ENCODE measurements at regions not wholly inside any gene's neighbourhood (a gene's known extent, or its start where the extent isn't known, plus 50 kb on each side); places are given as distances from the start of the nearest gene placed in this dataset.

DNA sequence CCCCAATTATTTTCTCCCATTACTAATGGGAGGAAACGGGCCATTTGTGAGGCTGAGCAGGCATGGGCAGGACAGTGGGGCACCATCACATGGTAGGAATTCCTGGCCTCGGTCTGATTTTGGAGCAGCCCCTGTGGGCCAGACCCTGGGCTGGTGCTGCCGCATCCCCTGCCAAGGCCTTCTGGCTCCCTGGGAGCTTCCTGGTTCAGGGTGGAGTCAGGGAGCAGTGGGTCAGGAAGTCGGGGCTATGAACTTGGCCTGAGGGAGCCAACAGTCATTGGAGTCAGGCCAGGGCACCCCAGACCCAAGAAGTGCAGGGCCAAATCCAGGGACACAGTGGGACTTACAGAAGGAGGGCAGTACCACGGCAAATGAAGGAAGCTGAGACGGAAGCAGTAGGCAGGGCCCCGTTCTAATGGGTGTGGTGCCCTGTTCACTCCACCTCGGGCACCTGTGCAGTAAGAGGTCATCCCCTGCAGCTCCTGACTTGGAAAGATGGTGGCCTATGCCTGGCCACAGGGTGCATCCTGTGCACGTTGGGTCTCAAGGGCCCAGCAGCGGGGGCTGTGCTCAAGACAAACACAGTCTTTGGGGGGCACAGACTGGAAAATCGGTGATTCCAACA, 328.1 kb downstream of the SMAD2 start:
- Histone ChIP-seq H3K4me1 (ENCODE audit: control insufficient read depth in 1 of 2, extremely low read depth in 1 of 2, insufficient read depth in 2 of 2, low read length in 2 of 2) (no peaks in the 10 kb centered on the region), H3K27ac (ENCODE audit: low read length) (no peak overlapping the region), H3K4me3 (ENCODE audit: control insufficient read depth in 1 of 2, extremely low read depth in 1 of 2, low read length in 1 of 2) (no peak overlapping the region), H3K27me3 (replicated peaks in 1 of 2; ENCODE audit: control insufficient read depth in 2 of 2, extremely low read depth in 1 of 2, insufficient read depth in 2 of 2, low read length in 1 of 2) (peaks cover 0 to 10% of the 10 kb centered on the region in 2 experiments), H3K36me3 (ENCODE audit: control insufficient read depth in 2 of 2, extremely low read depth in 1 of 2, insufficient read depth in 1 of 2, low read length in 1 of 2) (no peaks in the 10 kb centered on the region), H3K9me3 (no peaks in the 10 kb centered on the region)
- WGBS (ENCODE audit: insufficient coverage): 79% methylated on average over 11 of the region's 11 CpGs
- H3K36me3 Mint-ChIP-seq: no peaks in the 10 kb centered on the region
- ChIA-PET POLR2A (no interaction called here), CTCF (interaction anchor here in 1 of 2 donors (0.6 kb wide), 1 partner anchor 1365 kb away, joined by 3 read pairs; no protein-coding TSS in a partner anchor)
- H3K9me3 Mint-ChIP-seq: peaks cover 0 to 4% (median 0%) of the 10 kb centered on the region in 3 donors
- no peak for DNase-seq
- H3K27me3 Mint-ChIP-seq: peaks cover 8 to 10% of the 10 kb centered on the region in 2 donors
- no peaks in the 10 kb centered on the region for H3K4me1 Mint-ChIP-seq
- no peak overlapping the region for H3K27ac Mint-ChIP-seq
- no peak for ATAC-seq (replicated peaks in 1 of 4)
- no peak overlapping the region for H3K4me3 Mint-ChIP-seq

DNA sequence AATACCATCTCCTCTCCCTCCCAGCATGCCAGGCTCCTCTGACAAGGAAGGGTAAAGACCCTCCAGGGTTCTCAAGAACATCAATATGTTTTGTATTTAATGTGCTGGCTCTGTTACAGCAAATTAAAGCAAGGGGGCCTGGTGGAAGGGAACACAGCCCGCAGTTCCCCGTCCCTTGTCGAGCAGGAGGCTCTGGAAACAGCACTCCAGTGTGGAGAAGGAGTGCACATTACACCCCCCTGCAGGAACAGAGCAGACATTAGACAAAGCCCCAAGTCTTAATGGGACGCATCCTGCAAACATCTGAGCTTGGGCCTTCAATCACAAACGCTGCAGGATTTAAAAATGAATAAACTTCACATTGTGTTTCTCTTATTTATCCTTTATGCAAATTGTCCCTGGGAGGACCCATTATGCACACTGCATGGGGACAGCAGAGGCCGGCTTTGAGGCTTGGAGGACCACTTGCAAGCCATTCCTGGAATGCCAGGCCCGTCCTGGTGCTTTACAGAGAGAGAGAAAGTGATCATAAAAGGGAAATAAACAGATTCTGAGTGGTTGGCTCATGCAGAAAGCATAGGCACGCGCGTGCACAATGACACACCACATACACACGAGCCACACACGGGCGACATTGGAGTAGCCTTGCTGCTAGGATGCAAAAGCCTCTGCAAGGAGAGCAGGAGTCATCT, 328.7 kb downstream of the SMAD2 start:
- Mint-ChIP-seq H3K27me3 (peaks cover 8 to 10% of the 10 kb centered on the region in 2 donors), H3K4me3 (no peak overlapping the region), H3K4me1 (no peaks in the 10 kb centered on the region), H3K9me3 (peaks cover 0 to 4% (median 0%) of the 10 kb centered on the region in 3 donors), H3K36me3 (no peaks in the 10 kb centered on the region), H3K27ac (no peak overlapping the region)
- Histone ChIP-seq H3K36me3 (ENCODE audit: control insufficient read depth in 2 of 2, extremely low read depth in 1 of 2, insufficient read depth in 1 of 2, low read length in 1 of 2) (no peaks in the 10 kb centered on the region), H3K4me1 (ENCODE audit: control insufficient read depth in 1 of 2, extremely low read depth in 1 of 2, insufficient read depth in 2 of 2, low read length in 2 of 2) (no peaks in the 10 kb centered on the region), H3K4me3 (ENCODE audit: control insufficient read depth in 1 of 2, extremely low read depth in 1 of 2, low read length in 1 of 2) (no peak overlapping the region), H3K9me3 (no peaks in the 10 kb centered on the region), H3K27me3 (replicated peaks in 1 of 2; ENCODE audit: control insufficient read depth in 2 of 2, extremely low read depth in 1 of 2, insufficient read depth in 2 of 2, low read length in 1 of 2) (peaks cover 0 to 10% of the 10 kb centered on the region in 2 experiments), H3K27ac (ENCODE audit: low read length) (no peak overlapping the region)
- POLR2A ChIA-PET: no interaction called here
- no peak for ATAC-seq (replicated peaks in 1 of 4)
- WGBS (ENCODE audit: insufficient coverage): 72% methylated on average over 3 of the region's 13 CpGs
- CTCF ChIA-PET: interaction anchor here in 1 of 2 donors (0.6 kb wide), 1 partner anchor 1365 kb away, joined by 3 read pairs; no protein-coding TSS in a partner anchor
- no peak for DNase-seq

DNA sequence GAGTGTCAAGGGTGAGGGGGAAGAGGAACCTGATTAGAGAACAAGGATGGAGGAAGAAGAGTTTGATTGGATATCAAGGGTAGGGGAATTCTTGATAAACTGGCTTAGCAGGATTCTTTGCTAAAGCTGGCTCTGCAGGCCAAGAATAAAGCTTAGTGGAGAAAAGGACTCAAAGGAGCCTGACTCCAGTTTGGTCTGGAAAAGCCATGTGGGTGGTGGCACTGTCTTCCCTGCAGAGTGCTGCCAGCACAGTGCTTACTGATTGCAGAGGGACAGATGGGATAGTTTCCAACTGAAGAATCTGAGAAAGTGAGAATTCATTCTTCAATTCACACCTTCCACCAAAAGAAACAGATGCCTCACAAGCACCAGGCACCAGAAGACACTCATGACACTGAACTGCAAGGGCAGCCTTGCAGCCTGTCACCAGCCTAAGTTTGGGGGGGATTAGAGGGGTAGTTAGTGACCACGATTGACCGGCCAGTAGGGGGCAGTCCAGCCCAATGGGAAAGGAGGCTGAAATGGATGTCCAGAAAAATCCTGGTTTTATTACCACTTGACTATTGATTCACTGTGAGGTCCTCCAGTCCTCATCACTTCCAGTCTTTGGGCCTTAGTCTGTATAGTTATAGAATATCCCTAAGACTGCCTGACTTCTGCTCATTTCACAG, 334.5 kb downstream of the SMAD2 start:
- CTCF ChIA-PET: no interaction called here
- Histone ChIP-seq H3K27me3 (replicated peaks in 1 of 2; ENCODE audit: control insufficient read depth in 2 of 2, extremely low read depth in 1 of 2, insufficient read depth in 2 of 2, low read length in 1 of 2) (peaks cover 3 to 16% of the 10 kb centered on the region in 2 experiments), H3K27ac (ENCODE audit: low read length) (no peak overlapping the region), H3K4me3 (ENCODE audit: control insufficient read depth in 1 of 2, extremely low read depth in 1 of 2, low read length in 1 of 2) (no peak overlapping the region), H3K4me1 (ENCODE audit: control insufficient read depth in 1 of 2, extremely low read depth in 1 of 2, insufficient read depth in 2 of 2, low read length in 2 of 2) (no peaks in the 10 kb centered on the region), H3K36me3 (ENCODE audit: control insufficient read depth in 2 of 2, extremely low read depth in 1 of 2, insufficient read depth in 1 of 2, low read length in 1 of 2) (no peaks in the 10 kb centered on the region), H3K9me3 (no peaks in the 10 kb centered on the region)
- Mint-ChIP-seq H3K36me3 (peaks cover 3% of the 10 kb centered on the region), H3K27me3 (peaks cover 37 to 43% of the 10 kb centered on the region in 2 donors), H3K9me3 (peaks cover 2 to 4% (median 3%) of the 10 kb centered on the region in 3 donors), H3K4me1 (no peaks in the 10 kb centered on the region), H3K27ac (no peak overlapping the region), H3K4me3 (no peak overlapping the region)
- ATAC-seq (replicated peaks in 1 of 4) (no peak), DNase-seq (peak in 1 of 35 experiments; percentile 2)
- 0% methylated on average over 1 of the region's 2 CpGs for WGBS (ENCODE audit: insufficient coverage)
- POLR2A ChIA-PET: no interaction called here

DNA sequence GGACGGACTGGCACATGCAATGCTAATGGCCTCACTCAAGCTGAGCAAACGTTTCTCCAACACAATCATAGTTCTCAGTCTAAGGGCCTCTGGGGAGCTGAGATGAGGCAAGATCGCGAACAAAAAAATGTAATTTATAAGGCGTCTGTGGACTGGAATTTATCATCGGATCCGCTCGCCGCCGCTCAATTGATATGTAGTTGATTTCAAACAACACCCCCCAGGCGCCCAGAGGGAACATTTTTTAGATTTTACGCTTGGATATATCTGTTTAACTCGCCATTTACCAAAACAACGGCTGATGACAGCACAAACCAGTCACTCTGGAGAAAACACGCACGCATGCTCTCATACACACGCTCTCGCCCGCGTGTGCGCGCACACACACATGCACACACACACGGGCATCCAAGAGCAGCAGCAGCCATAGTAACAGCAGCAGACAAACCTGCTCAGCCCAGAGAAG, 335.8 kb downstream of the SMAD2 start:
- POLR2A ChIA-PET: no interaction called here
- H3K27ac Mint-ChIP-seq: no peak overlapping the region
- no peaks in the 10 kb centered on the region for H3K36me3 ChIP-seq (ENCODE audit: control insufficient read depth in 2 of 2, extremely low read depth in 1 of 2, insufficient read depth in 1 of 2, low read length in 1 of 2)
- H3K36me3 Mint-ChIP-seq: peaks cover 3% of the 10 kb centered on the region
- no peak overlapping the region for H3K27ac ChIP-seq (ENCODE audit: low read length)
- no peaks in the 10 kb centered on the region for H3K4me1 Mint-ChIP-seq
- H3K27me3 ChIP-seq (replicated peaks in 1 of 2; ENCODE audit: control insufficient read depth in 2 of 2, extremely low read depth in 1 of 2, insufficient read depth in 2 of 2, low read length in 1 of 2): peaks cover 3 to 16% of the 10 kb centered on the region in 2 experiments
- H3K27me3 Mint-ChIP-seq: peaks cover 37 to 43% of the 10 kb centered on the region in 2 donors
- no peak overlapping the region for H3K4me3 ChIP-seq (ENCODE audit: control insufficient read depth in 1 of 2, extremely low read depth in 1 of 2, low read length in 1 of 2)
- ATAC-seq (replicated peaks in 1 of 4) (no peak), DNase-seq (no peak)
- no peak overlapping the region for H3K4me3 Mint-ChIP-seq
- no peaks in the 10 kb centered on the region for H3K9me3 ChIP-seq
- H3K4me1 ChIP-seq (ENCODE audit: control insufficient read depth in 1 of 2, extremely low read depth in 1 of 2, insufficient read depth in 2 of 2, low read length in 2 of 2): no peaks in the 10 kb centered on the region
- H3K9me3 Mint-ChIP-seq: peaks cover 0 to 3% (median 2%) of the 10 kb centered on the region in 3 donors
- 94% methylated on average over 14 of the region's 23 CpGs for WGBS (ENCODE audit: insufficient coverage)
- CTCF ChIA-PET: no interaction called here

DNA sequence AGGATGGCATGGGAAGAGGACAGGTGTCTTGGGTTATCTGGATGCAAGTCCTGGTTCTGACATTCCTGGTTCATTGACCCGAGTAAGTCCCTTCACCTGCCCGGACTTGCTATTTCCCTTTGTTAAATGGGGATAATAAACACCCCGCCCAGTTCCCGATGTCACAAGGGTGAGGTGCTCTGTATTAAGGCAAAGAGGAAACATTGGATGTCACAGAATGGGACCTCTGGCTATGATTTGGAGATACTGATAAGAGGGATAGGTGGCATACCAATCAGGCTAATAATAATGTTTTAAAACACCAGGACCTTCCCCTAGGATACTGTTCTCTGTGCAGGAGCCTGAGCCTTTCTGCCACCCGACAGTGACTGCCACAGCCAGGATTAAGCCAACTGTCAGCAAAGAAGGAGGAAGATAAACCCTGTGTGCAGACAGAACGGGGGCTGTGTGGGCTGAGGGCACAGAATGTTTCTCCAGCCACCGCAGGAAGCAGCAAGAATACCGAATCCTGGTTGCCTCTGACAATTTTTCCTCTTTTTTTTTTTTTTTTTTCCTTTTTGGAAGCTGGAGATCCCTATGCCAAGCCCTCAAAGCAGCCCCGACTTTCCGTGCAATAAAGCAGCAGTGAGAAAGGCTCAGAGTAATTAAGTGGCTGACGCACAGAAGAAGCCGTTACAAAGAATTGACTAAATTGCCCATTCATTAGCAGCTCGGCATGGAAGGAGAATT, 336.6 kb downstream of the SMAD2 start:
- Histone ChIP-seq H3K27ac (ENCODE audit: low read length) (no peak overlapping the region), H3K4me1 (ENCODE audit: control insufficient read depth in 1 of 2, extremely low read depth in 1 of 2, insufficient read depth in 2 of 2, low read length in 2 of 2) (no peaks in the 10 kb centered on the region), H3K27me3 (replicated peaks in 1 of 2; ENCODE audit: control insufficient read depth in 2 of 2, extremely low read depth in 1 of 2, insufficient read depth in 2 of 2, low read length in 1 of 2) (peaks cover 3 to 16% of the 10 kb centered on the region in 2 experiments), H3K4me3 (ENCODE audit: control insufficient read depth in 1 of 2, extremely low read depth in 1 of 2, low read length in 1 of 2) (no peak overlapping the region), H3K36me3 (ENCODE audit: control insufficient read depth in 2 of 2, extremely low read depth in 1 of 2, insufficient read depth in 1 of 2, low read length in 1 of 2) (no peaks in the 10 kb centered on the region), H3K9me3 (no peaks in the 10 kb centered on the region)
- H3K4me1 Mint-ChIP-seq: no peaks in the 10 kb centered on the region
- POLR2A ChIA-PET: no interaction called here
- ATAC-seq (replicated peaks in 1 of 4) (no peak), DNase-seq (no peak)
- CTCF ChIA-PET: no interaction called here
- no peak overlapping the region for H3K27ac Mint-ChIP-seq
- peaks cover 0 to 3% (median 2%) of the 10 kb centered on the region in 3 donors for H3K9me3 Mint-ChIP-seq
- H3K4me3 Mint-ChIP-seq: no peak overlapping the region
- H3K27me3 Mint-ChIP-seq: peaks cover 37 to 43% of the 10 kb centered on the region in 2 donors
- H3K36me3 Mint-ChIP-seq: peaks cover 3% of the 10 kb centered on the region
- WGBS (ENCODE audit: insufficient coverage): 30% methylated on average over 4 of the region's 13 CpGs

DNA sequence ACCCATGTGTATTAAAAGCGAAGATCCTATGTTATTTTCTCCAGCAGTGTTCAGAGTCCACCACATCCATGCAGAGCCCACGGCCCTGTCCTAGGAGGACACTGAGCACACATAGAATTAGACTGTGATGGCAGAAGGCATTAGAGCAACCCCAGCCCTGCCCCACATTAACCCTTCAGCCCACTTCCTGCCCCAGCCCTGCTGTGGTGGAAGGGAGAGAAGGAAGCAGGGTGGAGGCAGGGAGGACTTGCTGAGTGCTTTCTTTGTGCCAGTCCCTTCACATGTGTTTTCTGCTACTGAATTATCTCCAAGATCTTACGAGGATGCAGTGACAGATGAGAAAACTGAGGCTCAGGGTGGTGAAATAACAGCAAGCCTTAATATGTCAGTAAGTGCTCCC, 339.0 kb downstream of the SMAD2 start:
- no peaks in the 10 kb centered on the region for H3K9me3 ChIP-seq
- Mint-ChIP-seq H3K36me3 (peaks cover 3% of the 10 kb centered on the region), H3K9me3 (peaks cover 0 to 3% (median 2%) of the 10 kb centered on the region in 3 donors), H3K4me3 (no peak overlapping the region), H3K27me3 (peaks cover 37 to 42% of the 10 kb centered on the region in 2 donors), H3K27ac (no peak overlapping the region), H3K4me1 (no peaks in the 10 kb centered on the region)
- CTCF ChIA-PET: no interaction called here
- peaks cover 3 to 16% of the 10 kb centered on the region in 2 experiments for H3K27me3 ChIP-seq (replicated peaks in 1 of 2; ENCODE audit: control insufficient read depth in 2 of 2, extremely low read depth in 1 of 2, insufficient read depth in 2 of 2, low read length in 1 of 2)
- no peaks in the 10 kb centered on the region for H3K36me3 ChIP-seq (ENCODE audit: control insufficient read depth in 2 of 2, extremely low read depth in 1 of 2, insufficient read depth in 1 of 2, low read length in 1 of 2)
- H3K4me3 ChIP-seq (ENCODE audit: control insufficient read depth in 1 of 2, extremely low read depth in 1 of 2, low read length in 1 of 2): no peak overlapping the region
- WGBS (ENCODE audit: insufficient coverage): 0% methylated on average over 1 of the region's 3 CpGs
- no peak for ATAC-seq (replicated peaks in 1 of 4)
- no peaks in the 10 kb centered on the region for H3K4me1 ChIP-seq (ENCODE audit: control insufficient read depth in 1 of 2, extremely low read depth in 1 of 2, insufficient read depth in 2 of 2, low read length in 2 of 2)
- H3K27ac ChIP-seq (ENCODE audit: low read length): no peak overlapping the region
- DNase-seq: no peak
- POLR2A ChIA-PET: no interaction called here
